HG02610 (cell line): ENCODE measurements at regions not wholly inside any gene's neighbourhood (a gene's known extent, or its start where the extent isn't known, plus 50 kb on each side); places are given as distances from the start of the nearest gene placed in this dataset.

Source experiments
- ATAC-seq: cut with Tn5 transposase; IDR thresholded peaks from one replicate; pipeline ENCODE4 v1.9.1; 2021; ENCODE audit warnings: mild to moderate bottlenecking, moderate library complexity; ENCODE audit not compliant: unreplicated experiment

- ATAC-seq = no peak
Measured at GRCh38 chr3:28936154-28936553, 344.7 kb upstream of the RBMS3 start.

GRCh38 chr3:28940530-28940929 lies 340.3 kb upstream of the RBMS3 start:
- peak; percentile 84 for ATAC-seq

- ATAC-seq = peak; percentile 9
Measured at GRCh38 chr3:28940994-28941393, 339.9 kb upstream of the RBMS3 start.

GRCh38 chr3:28947061-28947460 lies 333.8 kb upstream of the RBMS3 start:
- no peak for ATAC-seq

GRCh38 chr3:28947751-28948150 lies 333.1 kb upstream of the RBMS3 start:
- ATAC-seq = no peak

- ATAC-seq = no peak
Measured at GRCh38 chr3:28948685-28949084, 332.2 kb upstream of the RBMS3 start.

GRCh38 chr3:28949580-28949979 lies 331.3 kb upstream of the RBMS3 start:
- ATAC-seq = no peak

- ATAC-seq = no peak
Measured at GRCh38 chr3:28950614-28951013, 330.3 kb upstream of the RBMS3 start.

GRCh38 chr3:28951772-28952556 lies 328.9 kb upstream of the RBMS3 start:
- ATAC-seq = no peak

- ATAC-seq = no peak
Measured at GRCh38 chr3:28958656-28959055, 322.2 kb upstream of the RBMS3 start.

GRCh38 chr3:28971156-28971555 lies 309.7 kb upstream of the RBMS3 start:
- ATAC-seq = no peak

- ATAC-seq = peak; percentile 84
Measured at GRCh38 chr3:28972921-28973320, 307.9 kb upstream of the RBMS3 start.

- no peak for ATAC-seq
Measured at GRCh38 chr3:28973609-28974008, 307.3 kb upstream of the RBMS3 start.

GRCh38 chr3:28978092-28978491 lies 302.8 kb upstream of the RBMS3 start:
- ATAC-seq = no peak

GRCh38 chr3:28980131-28980530 lies 300.7 kb upstream of the RBMS3 start:
- ATAC-seq = no peak

GRCh38 chr3:28980631-28981030 lies 300.2 kb upstream of the RBMS3 start:
- no peak for ATAC-seq

- peak; percentile 87 for ATAC-seq
Measured at GRCh38 chr3:28982906-28983305, 298.0 kb upstream of the RBMS3 start.

GRCh38 chr3:28986922-28987321 lies 293.9 kb upstream of the RBMS3 start:
- ATAC-seq = no peak

GRCh38 chr3:28989646-28990089 lies 291.2 kb upstream of the RBMS3 start:
- ATAC-seq = peak; percentile 88

GRCh38 chr3:28994161-28994905 lies 286.5 kb upstream of the RBMS3 start:
- ATAC-seq = no peak

- ATAC-seq = peak; percentile 97
Measured at GRCh38 chr3:29004885-29005599, 275.8 kb upstream of the RBMS3 start.

- no peak for ATAC-seq
Measured at GRCh38 chr3:29005862-29006261, 275.0 kb upstream of the RBMS3 start.
